ENCODE measurements at regions not wholly inside any gene's neighbourhood (a gene's known extent, or its start where the extent isn't known, plus 50 kb on each side); places are given as distances from the start of the nearest gene placed in this dataset.

- TF ChIP-seq REST (IDR thresholded peaks at IDR 0.05; ENCODE audit: borderline replicate concordance) (no peak), REST (CRISPR knock-in tag; IDR thresholded peaks at IDR 0.05; ENCODE audit: low read depth) (no peak)
These were observed 150.7 kb upstream of the IRX2 start (continued) for GRCh38 chr5:2902186-2902585.

- intact Hi-C loops (cut with micrococcal nuclease), result no loop called here
- CTCF ChIA-PET (ENCODE audit: low intra/inter-chr PET ratio), result no interaction called here
- TF ChIP-seq NR2C2 (CRISPR knock-in tag; IDR thresholded peaks at IDR 0.05), result no peak
- no peak for TF ChIP-seq NR2C2 (tag; IDR thresholded peaks at IDR 0.05)
- TF ChIP-seq HCFC1 (IDR thresholded peaks at IDR 0.05; ENCODE audit: low read depth, low read length), result no peak
- no peak for TF ChIP-seq YY1 (IDR thresholded peaks at IDR 0.05; ENCODE audit: borderline replicate concordance in 1 of 3, control insufficient read depth in 1 of 3, extremely low read depth in 1 of 3, insufficient read depth in 3 of 3, insufficient read length in 1 of 3, insufficient replicate concordance in 2 of 3, low read depth in 1 of 3, low read length in 2 of 3)
- TF ChIP-seq BMI1 (IDR thresholded peaks at IDR 0.05; ENCODE audit: low read length), result no peak
- TF ChIP-seq SMAD2 (IDR thresholded peaks at IDR 0.05; ENCODE audit: low read depth, low read length), result no peak
- TF ChIP-seq ZC3H8 (IDR thresholded peaks at IDR 0.05), result no peak
- no peak for TF ChIP-seq ASH1L (IDR thresholded peaks at IDR 0.05; ENCODE audit: borderline replicate concordance, low read depth, partially characterized antibody)
- no peak for TF ChIP-seq ZNF232 (CRISPR knock-in tag; IDR thresholded peaks at IDR 0.05)
- TF ChIP-seq BRF1 (IDR thresholded peaks at IDR 0.05; ENCODE audit: borderline replicate concordance, extremely low read depth, insufficient read length), result no peak
- no peak for TF ChIP-seq KHSRP (IDR thresholded peaks at IDR 0.05)
- no peak for TF ChIP-seq ZNF347 (CRISPR knock-in tag; IDR thresholded peaks at IDR 0.05; ENCODE audit: low read depth)
- no peak for TF ChIP-seq PTTG1 (tag; IDR thresholded peaks at IDR 0.05; ENCODE audit: low read depth)
- no peak for TF ChIP-seq NFXL1 (CRISPR knock-in tag; IDR thresholded peaks at IDR 0.05)
These were observed 150.0 kb upstream of the IRX2 start for GRCh38 chr5:2901511-2901910.

More at GRCh38 chr5:2901511-2901910, 150.0 kb upstream of the IRX2 start:
- no peak for FAIRE-seq
- Histone ChIP-seq H2AFZ (ENCODE audit: low read depth, low read length) (no peak overlapping the region), H3K4me1 (replicated peaks in 1 of 2; ENCODE audit: control insufficient read depth in 2 of 2, insufficient read depth in 2 of 2, low read length in 2 of 2) (no peaks in the 10 kb centered on the region), H4K20me1 (replicated peaks; ENCODE audit: control insufficient read depth, insufficient read depth, low read length) (no peaks in the 10 kb centered on the region), H3K36me3 (ENCODE audit: control insufficient read depth, insufficient read depth, low read length) (no peaks in the 10 kb centered on the region), H3K27ac (ENCODE audit: extremely low read depth, low read depth, low read length) (no peak overlapping the region), H3K9me1 (ENCODE audit: control insufficient read depth, insufficient read depth, low read length) (no peaks in the 10 kb centered on the region), H3K79me2 (ENCODE audit: control insufficient read depth, insufficient read depth, low read length) (no peaks in the 10 kb centered on the region), H3K4me2 (ENCODE audit: insufficient read depth, low read length) (no peak overlapping the region), H3K4me3 (no peak overlapping the region), H3K9me3 (replicated peaks; ENCODE audit: control insufficient read depth, insufficient read depth, low read depth, low read length) (no peaks in the 10 kb centered on the region), H3K9ac (ENCODE audit: insufficient read depth in 1 of 2, low read depth in 2 of 2, low read length in 2 of 2) (no peak overlapping the region), H3K27me3 (ENCODE audit: control insufficient read depth in 2 of 2, insufficient read depth in 2 of 2, low read length in 2 of 2) (peaks cover 0 to 36% of the 10 kb centered on the region in 2 experiments; a peak in 3 of 5 replicates)
- DNase-seq (ENCODE audit: extremely low read depth in 1 of 4, low spot score in 3 of 4), result no peak
- in situ Hi-C loops (cut with MboI), result no loop called here
- no TSS peak for BruUV-seq (replicated peaks)
- no peak for ATAC-seq
- POLR2A ChIA-PET, result interaction anchor here (0.7 kb wide), 1 partner anchor 32 kb away, joined by 3 read pairs; no protein-coding TSS in a partner anchor
- WGBS (ENCODE audit: insufficient coverage, low coverage, missing lambda C conversion rate), result 2% methylated on average over 10 of the region's 10 CpGs
